ENCODE measurements at regions not wholly inside any gene's neighbourhood (a gene's known extent, or its start where the extent isn't known, plus 50 kb on each side); places are given as distances from the start of the nearest gene placed in this dataset.
A peak's percentile ranks its signal among the peaks of the same experiment; 100 is the strongest.
"Not testable (repeated sequence)": the region's sequence is repeated elsewhere in the genome, so short reads cannot be mapped to it uniquely, and the experiment has no call there.

GRCh38 chr5:63131626-63132285 is 553.1 kb downstream of the LRRC70 start:
- DNase-seq (ENCODE audit: insufficient read length, low spot score) = no peak
- no peak for FAIRE-seq

DNA sequence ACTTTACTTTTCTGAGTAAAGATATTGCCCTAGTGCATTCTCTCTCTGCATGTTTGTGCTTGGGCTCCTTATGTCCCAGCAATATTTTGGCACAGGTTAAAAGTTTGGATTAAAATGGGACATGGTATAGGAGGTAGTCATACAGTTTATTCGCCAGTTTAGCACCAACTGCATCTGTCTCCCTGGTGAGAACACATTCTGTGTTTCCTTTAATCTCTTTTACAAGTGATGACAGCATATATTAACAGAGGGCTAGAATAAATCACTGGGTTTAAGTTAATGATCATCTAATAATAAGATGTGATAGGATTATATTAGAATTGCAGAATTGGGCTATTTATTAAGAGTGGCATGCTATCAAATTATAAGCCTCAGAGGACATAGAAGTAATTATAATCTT is 550.1 kb downstream of the LRRC70 start:
- DNase-seq (ENCODE audit: insufficient read length, low spot score) = no peak
- no peak for FAIRE-seq

GRCh38 chr5:63128018-63128417 is 549.4 kb downstream of the LRRC70 start:
- DNase-seq (ENCODE audit: insufficient read length, low spot score) (no peak), FAIRE-seq (no peak)

DNA sequence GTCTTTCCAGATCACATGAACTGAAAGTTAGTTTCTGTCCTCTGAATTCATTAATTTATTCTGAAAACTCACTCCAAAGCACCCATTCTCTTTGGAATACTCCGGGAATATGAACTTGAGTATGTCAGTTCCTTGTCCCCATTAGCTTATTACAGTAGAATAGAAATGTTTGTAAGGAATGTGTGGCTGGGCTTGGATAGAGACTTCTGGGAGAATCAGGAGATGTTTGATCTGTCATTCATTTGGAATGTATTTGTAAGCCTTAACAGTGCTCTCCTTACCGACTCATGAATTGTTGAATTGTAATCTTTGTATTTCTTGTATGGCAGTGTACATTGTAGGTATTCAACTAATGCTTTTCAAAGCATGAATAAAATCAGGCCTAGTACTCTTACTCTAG is 548.4 kb downstream of the LRRC70 start:
- no peak for FAIRE-seq

GRCh38 chr5:63125862-63126261 is 547.2 kb downstream of the LRRC70 start:
- DNase-seq (ENCODE audit: insufficient read length, low spot score) (no peak), FAIRE-seq (peak; percentile 47)

More for the DNA sequence above, 548.4 kb downstream of the LRRC70 start:
- DNase-seq (ENCODE audit: insufficient read length, low spot score) = no peak

DNA sequence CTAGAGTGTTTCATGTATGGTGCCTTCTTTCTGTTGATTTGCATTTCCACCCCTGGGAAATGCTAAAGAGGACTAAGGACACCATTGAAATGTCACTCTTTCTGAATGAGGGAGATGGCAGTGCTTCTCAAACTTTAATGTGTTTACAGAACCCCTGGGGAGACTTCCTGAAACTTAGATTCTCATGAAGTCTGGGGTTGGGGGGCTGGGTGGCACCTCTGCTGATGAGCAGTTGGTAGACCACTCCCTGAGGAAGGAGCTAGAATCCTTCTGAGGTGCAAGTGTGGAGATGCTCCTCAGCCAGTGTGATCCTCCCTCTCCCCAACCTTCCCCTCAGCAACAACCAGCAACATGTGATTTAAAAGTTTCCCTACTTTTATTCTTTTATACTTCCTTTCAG is 546.8 kb downstream of the LRRC70 start:
- no peak for DNase-seq (ENCODE audit: insufficient read length, low spot score)
- no peak for FAIRE-seq

GRCh38 chr5:63124266-63124665 is 545.6 kb downstream of the LRRC70 start:
- FAIRE-seq (no peak), DNase-seq (ENCODE audit: insufficient read length, low spot score) (no peak)

DNA sequence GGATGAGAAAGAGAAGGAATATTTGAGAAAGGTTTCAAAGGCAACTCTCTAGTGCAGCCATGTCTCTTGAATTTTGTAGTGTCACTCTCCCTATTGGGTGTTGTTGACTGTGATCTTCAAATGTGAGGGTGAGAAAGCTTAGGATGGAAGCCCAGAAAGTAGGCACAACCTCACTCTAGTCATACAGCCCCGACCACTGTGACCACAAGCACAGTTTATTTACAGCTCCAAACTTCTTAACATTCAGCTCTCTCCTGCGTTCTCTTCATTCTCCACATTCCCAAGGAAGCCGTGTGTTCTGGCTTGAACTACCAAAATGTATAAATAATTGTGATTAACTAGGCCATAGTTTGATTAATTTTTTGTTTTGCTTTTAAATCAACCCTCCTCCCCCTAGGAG is 542.9 kb downstream of the LRRC70 start:
- peak; percentile 18 for FAIRE-seq
- no peak for DNase-seq (ENCODE audit: insufficient read length, low spot score)

- no peak for DNase-seq (ENCODE audit: insufficient read length, low spot score)
- FAIRE-seq = no peak
Measured at GRCh38 chr5:63118221-63118620, 539.6 kb downstream of the LRRC70 start.

DNA sequence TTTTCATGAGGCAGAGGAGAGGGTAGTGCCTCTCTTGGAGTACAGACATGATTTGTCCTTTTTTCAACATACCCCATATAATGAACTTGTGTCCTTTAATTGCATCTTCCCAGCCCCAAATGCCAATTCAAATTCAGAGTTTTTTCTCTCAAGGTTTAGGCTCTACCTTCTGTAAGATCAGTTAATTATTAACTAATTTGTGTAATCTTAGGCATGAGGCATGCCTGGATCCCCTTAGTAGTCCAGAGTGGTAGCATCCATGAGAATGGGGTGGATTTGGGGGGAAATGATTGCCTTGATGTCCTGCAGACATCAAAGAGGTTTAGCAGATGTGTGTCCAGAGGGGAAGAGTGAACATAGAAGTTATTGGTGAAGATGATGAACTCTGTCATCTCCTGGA is 533.3 kb downstream of the LRRC70 start:
- DNase-seq (ENCODE audit: insufficient read length, low spot score) (no peak), FAIRE-seq (no peak)

DNA sequence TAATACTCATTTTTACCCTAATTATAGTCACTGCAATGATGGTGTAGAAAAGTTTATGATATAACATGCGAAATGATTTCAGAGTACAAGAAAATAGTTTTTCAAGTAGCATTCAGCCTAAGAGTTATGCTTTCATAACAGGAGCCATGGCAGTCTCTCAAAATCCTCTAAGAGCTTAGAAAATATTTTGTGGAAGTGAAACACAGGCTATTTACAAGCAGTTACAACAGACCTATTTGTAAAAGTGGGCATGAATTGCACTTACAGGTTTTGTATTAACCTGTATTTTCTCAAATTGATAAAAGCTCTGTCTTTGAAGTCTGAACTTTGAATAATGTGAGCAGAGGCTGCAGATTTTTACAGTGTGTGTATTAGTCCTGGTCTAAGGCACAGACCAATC is 523.3 kb downstream of the LRRC70 start:
- DNase-seq (ENCODE audit: insufficient read length, low spot score) = no peak
- no peak for FAIRE-seq

GRCh38 chr5:63097286-63097685 is 518.7 kb downstream of the LRRC70 start:
- FAIRE-seq = no peak

DNA sequence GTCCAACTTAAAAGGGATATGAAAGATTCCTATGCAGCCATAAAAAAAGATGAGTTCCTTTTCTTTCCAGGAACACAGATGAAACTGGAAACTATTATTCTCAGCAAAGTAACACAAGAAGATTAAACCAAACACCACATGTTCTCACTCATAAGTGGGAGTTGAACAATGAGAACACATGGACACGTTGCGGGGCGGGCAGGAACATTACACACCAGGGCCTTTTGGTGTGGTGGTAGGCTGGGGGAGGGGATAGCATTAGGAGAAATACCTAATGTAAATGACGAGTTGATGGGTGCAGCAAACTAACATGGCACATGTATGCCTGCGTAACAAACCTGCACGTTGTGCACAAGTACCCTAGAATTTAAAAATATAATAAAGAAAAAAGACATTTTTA is 516.1 kb downstream of the LRRC70 start:
- no peak for DNase-seq (ENCODE audit: insufficient read length, low spot score)
- no peak for FAIRE-seq

More at GRCh38 chr5:63097286-63097685, 518.7 kb downstream of the LRRC70 start:
- no peak for DNase-seq (ENCODE audit: insufficient read length, low spot score)

DNA sequence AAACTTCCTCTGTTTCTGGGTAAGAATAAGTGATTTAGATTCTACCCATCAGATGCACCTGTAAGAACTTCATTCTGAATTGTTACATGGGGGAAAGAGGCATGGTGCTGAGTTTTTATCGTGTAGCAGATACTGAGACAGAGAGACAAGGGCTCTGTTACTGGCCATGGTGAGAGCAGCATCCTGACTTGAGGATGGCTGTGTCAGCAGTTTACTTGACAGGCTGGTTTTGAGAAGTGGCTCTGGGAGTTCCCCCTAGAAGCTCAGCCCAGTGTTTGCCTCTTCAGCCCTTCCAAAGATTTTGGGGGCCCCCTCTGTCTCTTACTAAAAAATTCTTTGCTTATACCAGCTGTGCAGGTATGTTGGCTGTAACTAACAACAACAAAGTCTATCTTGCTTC is 510.5 kb downstream of the LRRC70 start:
- no peak for FAIRE-seq
- no peak for DNase-seq (ENCODE audit: insufficient read length, low spot score)

GRCh38 chr5:63085561-63085960 is 506.9 kb downstream of the LRRC70 start:
- DNase-seq (ENCODE audit: insufficient read length, low spot score) = no peak
- FAIRE-seq = no peak

DNA sequence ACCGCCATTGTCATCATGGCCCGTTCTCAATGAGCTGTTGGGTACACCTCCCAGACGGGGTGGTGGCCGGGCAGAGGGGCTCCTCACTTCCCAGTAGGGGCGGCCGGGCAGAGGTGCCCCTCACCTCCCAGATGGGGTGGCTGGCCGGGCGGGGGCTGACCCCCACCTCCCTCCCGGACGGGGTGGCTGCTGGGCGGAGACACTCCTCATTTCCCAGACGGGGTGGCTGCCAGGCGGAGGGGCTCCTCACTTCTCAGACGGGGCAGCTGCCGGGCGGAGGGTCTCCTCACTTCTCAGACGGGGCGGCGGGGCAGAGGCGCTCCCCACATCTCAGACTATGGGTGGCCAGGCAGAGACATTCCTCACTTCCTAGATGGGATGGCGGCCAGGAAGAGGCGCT is 505.1 kb downstream of the LRRC70 start:
- not testable (repeated sequence) for DNase-seq (ENCODE audit: insufficient read length, low spot score); FAIRE-seq

- FAIRE-seq = no peak
- no peak for DNase-seq (ENCODE audit: insufficient read length, low spot score)
Measured at GRCh38 chr5:63081402-63081801, 502.8 kb downstream of the LRRC70 start.

DNA sequence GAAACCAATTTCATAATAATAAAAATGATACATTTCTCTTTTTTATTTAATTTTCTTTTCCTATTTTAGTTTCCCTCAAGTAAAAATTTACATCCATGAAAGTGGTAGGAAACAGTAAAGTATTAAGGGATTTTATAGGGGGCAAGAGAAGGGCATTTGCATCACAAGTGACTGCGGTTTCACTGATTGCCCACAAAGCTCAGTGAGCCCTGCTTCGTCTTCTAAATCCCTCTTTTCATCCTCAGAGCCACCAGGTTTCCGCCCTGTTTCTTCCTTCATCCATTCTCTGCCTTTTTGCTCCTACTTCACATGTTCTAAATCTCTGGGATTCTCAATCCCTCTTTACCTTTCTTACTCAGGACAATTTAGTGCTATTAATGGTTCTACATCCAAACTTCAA is 491.4 kb downstream of the LRRC70 start:
- FAIRE-seq (no peak), DNase-seq (ENCODE audit: insufficient read length, low spot score) (no peak)

- no peak for DNase-seq (ENCODE audit: insufficient read length, low spot score)
- FAIRE-seq = no peak
Measured at GRCh38 chr5:63055421-63055820, 476.8 kb downstream of the LRRC70 start.

DNA sequence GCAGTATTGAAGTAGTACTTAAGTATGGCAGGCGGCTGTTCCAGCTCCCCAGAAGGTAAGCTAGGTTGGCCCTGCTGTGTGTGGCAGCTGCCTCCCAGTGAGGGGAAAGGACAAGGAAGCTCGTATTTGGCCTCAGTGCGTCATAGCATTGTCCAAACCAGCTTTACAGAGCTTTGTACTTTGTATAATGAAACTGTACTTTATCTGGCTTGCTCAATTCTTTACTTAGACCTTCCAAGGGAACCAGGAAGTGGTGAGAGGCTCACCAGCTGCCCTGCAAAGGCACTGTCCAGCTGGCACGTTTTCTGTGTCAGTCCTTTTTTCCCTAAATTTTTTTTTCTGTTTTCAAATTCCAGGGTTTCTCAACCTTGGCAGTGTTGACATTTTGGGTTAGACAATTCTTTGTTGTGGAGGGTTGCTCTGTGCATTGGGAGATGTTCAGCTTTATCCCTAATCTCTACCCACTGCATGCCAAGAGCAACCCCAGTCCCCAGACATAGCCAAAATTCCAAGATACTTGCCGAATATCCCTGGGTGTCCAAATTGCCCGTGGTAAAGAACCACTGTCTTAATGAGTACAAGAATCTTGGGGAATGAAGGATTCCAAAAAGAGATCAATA is 474.5 kb downstream of the LRRC70 start:
- no peak for DNase-seq (ENCODE audit: insufficient read length, low spot score)
- FAIRE-seq = no peak

DNA sequence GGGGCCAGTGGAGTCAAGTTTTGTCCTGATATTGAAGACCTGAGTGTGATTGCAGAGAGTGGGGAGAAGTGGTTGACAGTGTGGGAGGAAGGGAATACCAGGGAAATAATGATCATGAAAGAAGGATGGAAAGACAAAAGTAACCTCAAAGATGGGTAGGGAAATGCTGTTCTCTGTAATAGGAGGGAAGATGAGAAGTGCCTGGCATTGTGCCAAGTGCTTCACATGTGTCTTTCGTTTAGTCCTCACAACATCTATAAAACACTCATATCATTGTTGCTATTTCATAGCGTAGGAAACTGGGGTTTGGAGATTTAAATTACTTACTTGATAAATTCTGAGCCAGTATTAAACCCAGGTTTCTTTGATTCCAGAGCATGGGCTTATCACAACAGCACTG is 472.3 kb downstream of the LRRC70 start:
- DNase-seq (ENCODE audit: insufficient read length, low spot score) = no peak
- no peak for FAIRE-seq

DNA sequence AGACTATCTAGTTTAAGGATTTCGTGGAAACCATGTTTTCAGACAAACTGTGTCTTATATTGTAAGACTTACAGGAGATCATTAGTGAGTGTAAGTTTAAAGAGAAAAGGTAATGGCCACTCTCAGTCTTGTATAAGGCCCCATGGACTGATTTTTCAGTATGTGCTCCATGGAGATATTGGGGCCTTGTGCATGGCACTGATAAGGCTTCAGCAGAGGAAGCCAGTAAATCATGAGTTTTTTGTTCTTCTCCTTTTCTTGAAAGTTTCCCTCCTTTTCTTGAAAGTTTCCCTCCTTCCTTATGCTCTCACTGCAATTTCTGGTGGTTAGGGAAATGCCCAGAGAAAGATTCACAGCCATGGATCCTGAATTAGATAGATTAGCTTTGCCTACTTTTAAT is 471.3 kb downstream of the LRRC70 start:
- FAIRE-seq (no peak), DNase-seq (ENCODE audit: insufficient read length, low spot score) (no peak)

DNA sequence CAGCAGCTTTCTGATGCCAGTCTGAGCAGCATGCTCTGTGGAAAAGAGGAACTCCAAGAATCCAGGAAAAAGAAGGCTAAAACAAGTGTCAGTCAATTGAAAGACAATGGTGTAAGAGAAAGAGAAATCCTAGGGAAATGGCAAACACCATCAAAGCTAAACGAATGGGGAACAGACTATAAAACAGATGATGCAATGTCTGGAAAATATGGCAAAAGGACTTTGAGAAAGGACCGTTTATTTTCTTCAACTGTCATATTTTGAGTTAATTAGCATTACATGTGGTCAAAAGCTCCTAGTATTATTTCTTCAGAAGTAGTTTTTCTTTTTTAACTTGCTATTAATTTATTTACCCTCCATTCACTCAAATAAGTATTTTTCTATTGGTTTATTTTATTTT is 465.2 kb downstream of the LRRC70 start:
- FAIRE-seq = no peak
- no peak for DNase-seq (ENCODE audit: insufficient read length, low spot score)
